WERI-Rb-1 (cell line): ENCODE measurements at regions not wholly inside any gene's neighbourhood (a gene's known extent, or its start where the extent isn't known, plus 50 kb on each side); places are given as distances from the start of the nearest gene placed in this dataset.

Source experiments
- DNase-seq: peaks from one replicate; pipeline ENCODE4 v3.0.0-alpha.2; 2020
- H3K27ac ChIP-seq: fragments of 250-450 bp; sonication (Bioruptor Pico); 2 replicates; pipeline ENCODE4 v1.5.1; 2020; ENCODE audit warnings: mild to moderate bottlenecking, moderate library complexity
- H3K27me3 ChIP-seq: fragments of 250-450 bp; sonication (Bioruptor Pico); 2 replicates; pipeline ENCODE4 v1.5.1; 2021; ENCODE audit warnings: mild to moderate bottlenecking, low read depth, moderate library complexity; ENCODE audit not compliant: insufficient read depth, severe bottlenecking
- H3K36me3 ChIP-seq: fragments of 250-450 bp; sonication (Bioruptor Pico); 2 replicates; pipeline ENCODE4 v1.5.1; 2020; ENCODE audit warnings: mild to moderate bottlenecking, moderate library complexity
- H3K4me3 ChIP-seq: 2 replicates; pipeline ENCODE4 v1.5.1; 2011; ENCODE audit warnings: low read depth, mild to moderate bottlenecking, control low read depth, low read length
- H3K9me3 ChIP-seq: fragments of 250-450 bp; sonication (Bioruptor Pico); 2 replicates; pipeline ENCODE4 v1.5.1; 2021; ENCODE audit warnings: mild to moderate bottlenecking, moderate library complexity; ENCODE audit not compliant: severe bottlenecking
- TF ChIP-seq, protein P1 (sequence below): IDR thresholded peaks from 2 replicates; pipeline ENCODE4 v1.5.1; 2011; ENCODE audit warnings: low read depth, mild to moderate bottlenecking, control low read depth, inconsistent platforms, low read length

DNA sequence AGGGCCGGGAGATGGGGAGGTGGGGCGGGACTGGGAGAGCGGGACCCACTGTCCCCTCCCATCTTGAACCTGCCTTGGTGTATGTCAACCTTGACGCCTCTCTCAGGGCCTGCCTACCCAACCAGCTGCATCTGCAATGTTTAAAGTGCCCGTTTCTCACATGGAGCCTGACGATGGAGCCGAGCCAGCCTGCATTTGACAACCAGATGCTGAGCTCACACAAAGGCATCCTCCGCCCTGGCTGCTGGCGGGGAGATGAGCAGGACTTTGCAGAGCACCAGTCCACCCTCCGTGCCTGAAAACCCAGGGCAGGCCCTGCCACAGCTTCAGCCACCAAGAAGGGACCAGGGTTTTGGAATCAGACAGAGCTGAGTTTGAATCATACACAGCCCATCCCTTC is 141.1 kb upstream of the SMIM23 start:
- Histone ChIP-seq H3K27me3 (peaks cover 27% of the 10 kb centered on the region), H3K36me3 (no peaks in the 10 kb centered on the region), H3K27ac (no peak overlapping the region), H3K9me3 (no peaks in the 10 kb centered on the region), H3K4me3 (no peak overlapping the region)
- TF ChIP-seq, protein P1, sequence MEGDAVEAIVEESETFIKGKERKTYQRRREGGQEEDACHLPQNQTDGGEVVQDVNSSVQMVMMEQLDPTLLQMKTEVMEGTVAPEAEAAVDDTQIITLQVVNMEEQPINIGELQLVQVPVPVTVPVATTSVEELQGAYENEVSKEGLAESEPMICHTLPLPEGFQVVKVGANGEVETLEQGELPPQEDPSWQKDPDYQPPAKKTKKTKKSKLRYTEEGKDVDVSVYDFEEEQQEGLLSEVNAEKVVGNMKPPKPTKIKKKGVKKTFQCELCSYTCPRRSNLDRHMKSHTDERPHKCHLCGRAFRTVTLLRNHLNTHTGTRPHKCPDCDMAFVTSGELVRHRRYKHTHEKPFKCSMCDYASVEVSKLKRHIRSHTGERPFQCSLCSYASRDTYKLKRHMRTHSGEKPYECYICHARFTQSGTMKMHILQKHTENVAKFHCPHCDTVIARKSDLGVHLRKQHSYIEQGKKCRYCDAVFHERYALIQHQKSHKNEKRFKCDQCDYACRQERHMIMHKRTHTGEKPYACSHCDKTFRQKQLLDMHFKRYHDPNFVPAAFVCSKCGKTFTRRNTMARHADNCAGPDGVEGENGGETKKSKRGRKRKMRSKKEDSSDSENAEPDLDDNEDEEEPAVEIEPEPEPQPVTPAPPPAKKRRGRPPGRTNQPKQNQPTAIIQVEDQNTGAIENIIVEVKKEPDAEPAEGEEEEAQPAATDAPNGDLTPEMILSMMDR, result no peak
- DNase-seq, result no peak

DNA sequence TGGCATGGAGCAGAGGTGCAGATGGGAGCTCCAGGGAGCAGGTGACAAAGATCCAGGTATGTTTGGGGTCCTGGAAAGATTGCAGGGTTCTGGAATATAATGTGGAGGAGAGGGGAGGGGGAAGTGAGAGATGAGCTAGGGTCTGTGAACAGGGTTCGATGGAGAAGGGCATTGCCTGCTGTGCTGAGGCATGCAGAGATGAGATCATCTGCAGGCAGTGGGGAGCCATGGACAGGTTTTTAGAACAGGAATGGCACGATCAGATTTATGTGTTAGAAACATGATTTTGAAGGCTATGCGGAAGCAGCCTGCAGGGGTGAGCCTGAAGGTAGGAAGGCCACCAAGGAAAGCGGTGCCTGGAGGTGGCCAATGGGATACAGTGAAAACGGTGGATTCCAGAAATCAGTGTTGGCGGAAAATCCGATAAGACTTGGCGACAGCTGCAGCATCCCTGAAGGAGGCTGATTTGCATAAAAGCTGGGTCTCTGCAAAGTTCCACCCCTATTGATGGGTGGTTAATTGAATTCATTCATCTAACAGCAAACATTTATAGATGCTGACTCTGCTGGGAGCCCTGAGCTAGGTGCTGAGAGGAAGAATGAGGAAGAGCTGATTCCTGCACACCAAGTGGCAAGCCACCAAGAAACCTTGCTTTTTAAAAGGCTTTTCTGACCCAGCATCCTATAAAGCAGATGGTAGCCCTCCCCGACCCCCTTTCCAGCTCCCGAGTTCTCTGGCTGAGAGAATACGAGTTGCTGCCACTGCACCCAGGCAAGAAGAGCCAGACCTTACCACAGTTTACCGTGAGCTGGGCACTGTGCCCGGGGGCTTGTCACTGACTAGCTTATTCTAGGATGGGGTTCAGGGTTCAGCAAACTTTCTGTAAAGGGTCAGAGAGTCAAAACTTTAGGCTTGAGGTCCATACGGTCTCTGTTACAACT is 139.2 kb upstream of the SMIM23 start:
- no peaks in the 10 kb centered on the region for H3K9me3 ChIP-seq
- no peak for DNase-seq
- H3K36me3 ChIP-seq, result no peaks in the 10 kb centered on the region
- H3K27ac ChIP-seq, result no peak overlapping the region
- TF ChIP-seq, protein P1, result no peak
- H3K27me3 ChIP-seq, result peaks cover 25% of the 10 kb centered on the region
- no peak overlapping the region for H3K4me3 ChIP-seq

DNA sequence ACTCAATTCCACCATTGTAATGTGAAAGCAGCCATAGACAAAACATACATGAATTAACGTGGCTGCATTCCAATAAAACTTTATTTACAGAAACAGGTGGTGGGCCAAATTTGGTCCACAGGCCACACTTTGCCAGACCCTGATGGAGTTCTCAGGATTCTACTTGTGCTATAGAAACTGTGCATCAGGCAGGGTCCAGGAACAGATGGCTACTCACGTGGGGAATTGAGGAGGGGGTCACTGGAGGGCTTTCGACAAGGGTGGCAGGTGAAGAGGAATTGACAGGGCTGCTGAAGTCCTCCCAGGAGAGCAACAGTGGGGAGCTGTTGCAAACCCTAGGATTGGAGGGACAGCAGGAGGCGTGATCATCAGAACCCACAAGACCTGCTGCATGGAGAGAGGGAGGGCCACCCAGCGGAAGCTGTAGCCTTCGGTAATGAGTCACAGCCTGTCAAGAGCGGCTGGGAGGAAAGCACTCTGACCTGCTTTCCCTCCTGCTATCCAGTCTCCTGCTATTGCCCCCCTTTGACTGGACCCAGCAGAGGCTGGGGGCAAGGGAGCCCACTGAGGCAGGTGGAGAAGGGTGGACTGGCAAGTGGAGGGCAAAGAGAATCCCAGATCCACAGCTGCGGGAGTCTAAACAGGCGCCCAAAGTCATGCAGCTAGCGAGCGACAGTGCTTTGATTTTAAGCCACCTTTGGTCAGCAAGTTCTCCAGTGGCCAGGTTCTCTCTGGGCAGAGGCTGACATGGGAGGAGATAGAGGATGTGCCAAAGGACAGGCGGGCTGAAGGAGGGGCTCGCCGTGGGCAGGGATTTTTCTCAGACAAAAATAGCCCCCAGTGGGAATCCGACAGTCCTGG is 138.3 kb upstream of the SMIM23 start:
- Histone ChIP-seq H3K27ac (no peak overlapping the region), H3K36me3 (no peaks in the 10 kb centered on the region), H3K27me3 (peaks cover 23% of the 10 kb centered on the region), H3K9me3 (no peaks in the 10 kb centered on the region), H3K4me3 (no peak overlapping the region)
- peak; percentile 53 for DNase-seq
- TF ChIP-seq, protein P1, result no peak

DNA sequence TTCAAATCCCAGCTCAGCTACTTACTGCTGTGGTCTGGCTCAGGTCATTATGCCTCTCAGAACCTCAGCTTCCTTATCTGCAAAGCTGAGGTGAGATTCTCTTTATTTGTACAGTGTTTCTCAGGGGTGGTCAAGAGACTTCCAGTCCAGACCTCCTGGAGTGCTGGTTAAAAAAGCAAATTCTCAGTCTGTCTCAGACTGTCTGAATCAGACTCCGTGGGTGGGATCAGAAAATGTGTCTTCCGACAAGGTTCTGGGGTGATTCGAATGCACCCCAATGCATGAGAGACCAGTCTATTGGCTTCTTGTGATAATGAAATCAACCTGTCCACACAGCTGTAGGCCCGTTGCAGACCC is 137.7 kb upstream of the SMIM23 start:
- no peak overlapping the region for H3K4me3 ChIP-seq
- H3K27me3 ChIP-seq, result peaks cover 23% of the 10 kb centered on the region
- H3K9me3 ChIP-seq, result no peaks in the 10 kb centered on the region
- H3K36me3 ChIP-seq, result no peaks in the 10 kb centered on the region
- TF ChIP-seq, protein P1, result no peak
- no peak for DNase-seq
- H3K27ac ChIP-seq, result no peak overlapping the region

DNA sequence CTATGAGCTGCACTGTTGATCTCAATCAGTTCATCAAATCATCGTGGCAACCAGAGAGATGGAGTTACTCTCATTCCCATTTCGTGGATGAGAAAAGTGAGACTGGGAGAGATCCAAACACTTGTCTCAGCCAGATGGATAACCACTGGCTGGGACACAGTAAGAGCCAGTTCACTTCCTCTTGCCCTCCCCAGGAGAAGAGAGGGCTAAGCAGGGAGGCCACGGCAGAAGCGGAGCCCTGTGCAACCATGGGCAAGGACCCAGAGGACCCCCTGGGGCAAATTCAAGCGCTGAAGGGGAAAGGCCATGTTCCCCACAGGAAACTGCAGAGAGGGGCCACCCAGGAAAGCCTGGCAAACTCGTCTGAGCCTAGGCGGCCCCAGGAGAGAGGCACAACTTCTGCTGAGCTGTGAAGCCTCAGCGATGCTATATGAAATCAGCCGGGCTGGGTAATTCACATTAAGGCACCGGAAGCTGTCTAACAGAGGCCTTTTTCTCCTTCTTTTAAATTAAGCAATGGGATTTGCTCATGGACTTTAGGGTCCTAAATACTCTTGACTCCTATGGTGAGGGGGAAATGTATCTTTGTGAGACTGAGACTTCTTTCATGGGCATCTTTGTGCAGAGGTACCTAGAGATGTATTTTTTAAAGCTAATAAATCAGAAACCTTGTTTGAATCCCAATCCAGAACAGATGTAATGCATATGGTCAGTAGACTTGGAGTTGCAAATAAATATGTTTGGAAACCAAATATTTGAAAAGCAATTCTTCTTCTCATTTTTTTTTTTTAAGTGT is 137.1 kb upstream of the SMIM23 start:
- DNase-seq, result no peak
- Histone ChIP-seq H3K27ac (no peak overlapping the region), H3K36me3 (no peaks in the 10 kb centered on the region), H3K9me3 (no peaks in the 10 kb centered on the region), H3K27me3 (peaks cover 23% of the 10 kb centered on the region), H3K4me3 (no peak overlapping the region)
- TF ChIP-seq, protein P1, result no peak
